ENCODE measurements at regions not wholly inside any gene's neighbourhood (a gene's known extent, or its start where the extent isn't known, plus 50 kb on each side); places are given as distances from the start of the nearest gene placed in this dataset.

GRCh38 chr5:158142156-158142555 lies 283.2 kb upstream of the CLINT1 start:
- FAIRE-seq: no peak

- FAIRE-seq: no peak
These were observed 281.3 kb upstream of the CLINT1 start for GRCh38 chr5:158140120-158140731.

- no peak for FAIRE-seq
These were observed 280.2 kb upstream of the CLINT1 start for GRCh38 chr5:158139161-158139560.

- no peak for FAIRE-seq
These were observed 276.8 kb upstream of the CLINT1 start for GRCh38 chr5:158135682-158136179.

- FAIRE-seq: no peak
These were observed 274.4 kb upstream of the CLINT1 start for GRCh38 chr5:158133369-158133768.

GRCh38 chr5:158127536-158127935 lies 268.6 kb upstream of the CLINT1 start:
- no peak for FAIRE-seq

GRCh38 chr5:158126442-158127405 lies 267.8 kb upstream of the CLINT1 start:
- FAIRE-seq: no peak

- FAIRE-seq: no peak
These were observed 265.8 kb upstream of the CLINT1 start for GRCh38 chr5:158124606-158125316.

- FAIRE-seq: no peak
These were observed 264.6 kb upstream of the CLINT1 start for GRCh38 chr5:158123595-158123994.

- no peak for FAIRE-seq
These were observed 262.7 kb upstream of the CLINT1 start for GRCh38 chr5:158121678-158122077.

GRCh38 chr5:158120760-158121159 lies 261.8 kb upstream of the CLINT1 start:
- FAIRE-seq: no peak

- FAIRE-seq: no peak
These were observed 261.2 kb upstream of the CLINT1 start for GRCh38 chr5:158119961-158120723.

- FAIRE-seq: no peak
These were observed 258.7 kb upstream of the CLINT1 start for GRCh38 chr5:158117467-158118160.

GRCh38 chr5:158116965-158117364 lies 258.0 kb upstream of the CLINT1 start:
- FAIRE-seq: no peak

- no peak for FAIRE-seq
These were observed 256.5 kb upstream of the CLINT1 start for GRCh38 chr5:158115468-158115867.

GRCh38 chr5:158108177-158108576 lies 249.2 kb upstream of the CLINT1 start:
- no peak for FAIRE-seq

GRCh38 chr5:158100373-158100888 lies 241.5 kb upstream of the CLINT1 start:
- FAIRE-seq: no peak

GRCh38 chr5:158099571-158100105 lies 240.7 kb upstream of the CLINT1 start:
- FAIRE-seq: no peak

GRCh38 chr5:158096835-158097234 lies 237.9 kb upstream of the CLINT1 start:
- no peak for FAIRE-seq

- no peak for FAIRE-seq
These were observed 227.9 kb upstream of the CLINT1 start for GRCh38 chr5:158086856-158087255.

- FAIRE-seq: no peak
These were observed 225.3 kb upstream of the CLINT1 start for GRCh38 chr5:158084292-158084691.
